ENCODE measurements at regions not wholly inside any gene's neighbourhood (a gene's known extent, or its start where the extent isn't known, plus 50 kb on each side); places are given as distances from the start of the nearest gene placed in this dataset.

GRCh38 chr2:217069263-217070042 is 209.6 kb upstream of the TNP1 start:
- TF ChIP-seq TAF1 (IDR thresholded peaks at IDR 0.05; ENCODE audit: low read depth, low read length) (no peak), POLR2A (IDR thresholded peaks at IDR 0.05; ENCODE audit: low read depth, low read length) (no peak), POLR2AphosphoS5 (IDR thresholded peaks at IDR 0.05; ENCODE audit: low read depth, low read length) (no peak), SPI1 (IDR thresholded peaks at IDR 0.05; ENCODE audit: low read depth, low read length) (no peak)
